HAP-1 (cell line): ENCODE measurements at regions not wholly inside any gene's neighbourhood (a gene's known extent, or its start where the extent isn't known, plus 50 kb on each side); places are given as distances from the start of the nearest gene placed in this dataset.
A peak's percentile ranks its signal among the peaks of the same experiment; 100 is the strongest.
"Not testable (repeated sequence)": the region's sequence is repeated elsewhere in the genome, so short reads cannot be mapped to it uniquely, and the experiment has no call there.

Source experiments
- DNase-seq, 2 experiments: peaks; one replicate each; pipeline ENCODE4 v3.0.0-alpha.2; 2016 to 2020; ENCODE audit warnings: low spot score in 2 of 2
- H3K27me3 ChIP-seq: fragments of 250-450 bp; sonication (Bioruptor Pico); 2 replicates; pipeline ENCODE4 v1.5.1; 2020; ENCODE audit warnings: low read depth, mild to moderate bottlenecking, moderate library complexity
- H3K36me3 ChIP-seq: fragments of 250-450 bp; sonication (Bioruptor Pico); replicated peaks from 2 replicates; pipeline ENCODE4 v1.5.1; 2020; ENCODE audit warnings: mild to moderate bottlenecking
- H3K4me1 ChIP-seq: fragments of 250-450 bp; sonication (Bioruptor Pico); 2 replicates; pipeline ENCODE4 v1.5.1; 2020; ENCODE audit warnings: mild to moderate bottlenecking
- H3K4me3 ChIP-seq: fragments of 250-450 bp; sonication (Bioruptor Pico); 2 replicates; pipeline ENCODE4 v1.5.1; 2020; ENCODE audit warnings: mild to moderate bottlenecking, moderate library complexity
- H3K9me3 ChIP-seq: fragments of 250-450 bp; sonication (Bioruptor Pico); 2 replicates; pipeline ENCODE4 v1.5.1; 2020; ENCODE audit warnings: mild to moderate bottlenecking, moderate library complexity
- in situ Hi-C: fragments of 300-500 bp; cut with MboI; formaldehyde crosslinking; loops from 3 replicates; pipeline ENCODE4 v1.14.3; 2020; ENCODE audit warnings: low sequenced_read_pairs, inconsistent platforms, mixed read lengths

DNA sequence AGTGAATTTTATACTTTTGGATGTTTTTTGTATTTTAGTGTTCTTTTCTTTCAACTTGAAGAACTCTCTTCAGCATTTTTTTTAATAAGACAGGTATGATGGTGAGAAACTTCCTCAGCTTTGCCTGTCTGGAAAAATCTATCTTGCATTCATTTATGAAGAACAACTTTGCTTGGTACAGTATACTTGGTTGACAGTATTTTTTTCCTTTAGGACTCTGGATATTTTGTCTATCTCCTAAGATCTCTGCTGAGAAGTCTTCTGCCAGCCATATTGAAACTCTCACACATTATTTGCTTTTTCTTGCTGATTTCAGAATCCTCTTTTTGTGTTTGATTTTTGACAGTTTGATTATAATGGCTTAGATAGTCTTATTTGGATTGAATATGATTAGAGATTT is 405.0 kb upstream of the GHITM start:
- Histone ChIP-seq H3K4me1 (no peaks in the 10 kb centered on the region), H3K36me3 (no peaks in the 10 kb centered on the region), H3K9me3 (no peaks in the 10 kb centered on the region), H3K4me3 (no peak overlapping the region), H3K27me3 (no peaks in the 10 kb centered on the region)
- in situ Hi-C loops, result no loop called here
- no peak for DNase-seq

DNA sequence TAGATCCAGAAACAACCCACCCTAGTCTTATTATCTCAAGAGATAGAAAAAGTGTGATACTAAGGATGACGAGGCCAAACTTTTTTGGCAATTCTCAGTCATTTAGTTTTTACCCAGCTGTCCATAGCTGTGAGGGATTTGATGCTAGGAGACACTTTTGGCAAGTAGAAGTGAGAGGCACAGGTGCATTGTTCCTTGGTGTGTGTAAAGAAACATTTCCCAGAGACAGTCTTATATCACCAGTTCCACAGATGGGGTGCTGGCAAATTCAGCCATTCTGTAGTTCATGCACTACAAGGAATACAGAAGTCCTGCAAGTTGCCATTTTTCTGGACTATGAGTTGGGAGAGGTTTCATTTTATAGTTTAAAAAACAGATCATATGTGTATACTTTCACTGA is 403.3 kb upstream of the GHITM start:
- in situ Hi-C loops, result no loop called here

DNA sequence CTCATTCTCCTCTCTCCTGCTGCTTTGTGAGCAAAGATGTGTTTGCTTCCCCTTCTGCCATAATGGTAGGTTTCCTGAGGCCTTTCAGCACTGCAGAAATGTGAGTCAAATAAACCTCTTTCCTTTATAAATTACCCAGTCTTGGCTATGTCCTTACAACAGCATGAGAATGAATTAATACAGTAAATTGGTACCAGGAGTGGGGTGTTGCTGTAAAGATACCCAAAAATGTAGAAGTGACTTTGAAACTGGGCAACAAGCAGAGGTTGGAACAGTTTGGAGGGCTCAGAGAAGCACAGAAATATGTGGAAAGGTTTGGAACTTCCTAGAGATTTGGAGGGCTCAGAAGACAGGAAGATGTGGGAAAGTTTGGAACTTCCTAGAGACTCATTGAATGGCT is 388.7 kb upstream of the GHITM start:
- no peak overlapping the region for H3K4me3 ChIP-seq
- no peaks in the 10 kb centered on the region for H3K27me3 ChIP-seq
- in situ Hi-C loops, result no loop called here
- no peaks in the 10 kb centered on the region for H3K4me1 ChIP-seq
- no peaks in the 10 kb centered on the region for H3K36me3 ChIP-seq
- DNase-seq, result no peak
- H3K9me3 ChIP-seq, result no peaks in the 10 kb centered on the region; the same call in 1 of the 2 replicates

More for the DNA sequence above, 403.3 kb upstream of the GHITM start:
- H3K4me3 ChIP-seq, result no peak overlapping the region
- DNase-seq, result no peak
- no peaks in the 10 kb centered on the region for H3K4me1 ChIP-seq
- H3K9me3 ChIP-seq, result no peaks in the 10 kb centered on the region
- no peaks in the 10 kb centered on the region for H3K36me3 ChIP-seq
- H3K27me3 ChIP-seq, result no peaks in the 10 kb centered on the region

DNA sequence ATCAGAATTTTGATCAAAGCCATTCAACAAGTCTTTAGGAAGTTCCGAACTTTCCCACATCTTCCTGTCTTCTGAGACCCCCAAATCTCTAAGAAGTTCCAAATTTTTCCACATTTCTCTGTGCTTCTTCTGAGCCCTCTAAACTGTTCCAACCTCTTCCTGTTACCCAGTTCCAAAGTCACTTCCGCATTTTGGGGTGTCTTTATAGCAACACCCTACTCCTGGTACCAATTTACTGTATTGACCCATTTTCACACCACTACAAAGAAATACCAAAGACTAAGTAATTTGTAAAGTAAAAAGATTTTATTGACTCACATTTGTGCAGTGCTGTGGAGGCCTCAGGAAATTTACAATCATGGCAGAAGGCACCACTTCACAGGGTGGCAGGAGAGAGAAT is 385.8 kb upstream of the GHITM start:
- Histone ChIP-seq H3K9me3 (peaks cover 2% of the 10 kb centered on the region; the same call in 1 of the 2 replicates), H3K27me3 (no peaks in the 10 kb centered on the region), H3K4me1 (no peaks in the 10 kb centered on the region), H3K4me3 (no peak overlapping the region), H3K36me3 (no peaks in the 10 kb centered on the region)
- in situ Hi-C loops, result no loop called here
- DNase-seq, result no peak

DNA sequence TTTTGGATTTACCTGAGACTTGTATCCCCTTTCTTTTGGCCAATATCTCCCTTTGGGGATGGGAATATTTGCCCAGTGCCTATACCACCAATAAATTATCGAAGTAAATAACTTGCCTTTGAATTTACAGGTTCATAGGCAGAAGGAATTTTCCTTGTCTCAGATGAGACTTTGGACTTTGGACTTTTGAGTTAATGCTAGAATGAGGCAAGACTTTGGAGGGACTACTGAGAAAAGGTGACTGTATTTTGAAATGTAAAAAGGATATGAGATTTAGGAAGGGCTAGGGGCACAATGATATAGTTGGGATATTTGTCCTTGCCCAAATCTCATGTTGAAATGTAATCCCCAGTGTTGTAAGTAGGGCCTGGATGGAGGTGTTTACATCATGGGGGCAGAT is 384.5 kb upstream of the GHITM start:
- no peak for DNase-seq
- H3K4me1 ChIP-seq, result peaks cover 3% of the 10 kb centered on the region
- no peaks in the 10 kb centered on the region for H3K36me3 ChIP-seq
- no peak overlapping the region for H3K4me3 ChIP-seq
- H3K27me3 ChIP-seq, result no peaks in the 10 kb centered on the region
- in situ Hi-C loops, result no loop called here
- peaks cover 2% of the 10 kb centered on the region; the same call in 1 of the 2 replicates for H3K9me3 ChIP-seq

DNA sequence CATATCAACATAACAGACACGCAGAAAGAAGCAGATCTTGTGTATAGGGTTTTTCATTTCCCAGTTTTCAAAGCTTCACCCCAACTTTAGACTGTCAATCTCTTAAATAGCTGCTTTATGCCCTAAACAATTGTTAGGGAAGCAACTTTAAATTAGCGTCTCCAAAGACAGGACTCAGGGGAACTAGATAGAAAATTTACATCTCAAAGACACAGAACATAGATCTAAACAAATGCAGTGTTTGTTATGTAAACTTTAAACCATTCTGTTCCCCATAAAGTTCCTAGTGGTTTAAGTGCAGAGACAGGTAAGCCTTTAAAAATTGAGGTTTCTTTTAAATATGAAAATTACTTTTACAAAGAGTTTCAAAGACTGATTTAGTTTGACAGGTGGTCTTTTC is 379.2 kb upstream of the GHITM start:
- peak in 1 of 2 experiments; percentile 73 for DNase-seq
- peaks cover 23% of the 10 kb centered on the region for H3K4me1 ChIP-seq
- in situ Hi-C loops, result no loop called here

DNA sequence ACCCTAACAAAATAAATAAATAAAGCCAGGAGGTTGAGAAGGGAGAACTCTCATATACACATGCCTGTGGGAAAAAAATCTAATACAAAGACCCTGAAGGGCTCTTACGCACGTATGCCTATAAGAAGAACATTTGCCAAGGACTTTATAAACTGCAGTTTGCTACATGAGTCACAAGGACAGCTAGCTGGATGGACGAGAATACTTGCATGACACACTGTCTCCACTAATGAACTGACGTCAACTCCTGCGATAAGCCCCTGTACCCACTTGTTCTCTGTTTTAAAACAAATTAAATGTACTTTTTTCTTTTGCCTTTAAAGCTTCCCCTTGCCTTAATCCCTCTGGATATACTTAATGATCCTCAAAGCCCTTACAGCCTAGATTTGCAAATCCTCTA is 374.6 kb upstream of the GHITM start:
- Histone ChIP-seq H3K9me3 (no peaks in the 10 kb centered on the region), H3K36me3 (no peaks in the 10 kb centered on the region), H3K4me1 (peaks cover 41% of the 10 kb centered on the region), H3K27me3 (no peaks in the 10 kb centered on the region), H3K4me3 (no peak overlapping the region)
- peak; percentile 46 to 82 for DNase-seq
- in situ Hi-C loops, result no loop called here

More for the DNA sequence above, 379.2 kb upstream of the GHITM start:
- Histone ChIP-seq H3K36me3 (no peaks in the 10 kb centered on the region), H3K27me3 (no peaks in the 10 kb centered on the region), H3K9me3 (0 out of 2 replicates have a peak, but pooled peaks cover 2% of the 10 kb centered on the region), H3K4me3 (no peak overlapping the region)

DNA sequence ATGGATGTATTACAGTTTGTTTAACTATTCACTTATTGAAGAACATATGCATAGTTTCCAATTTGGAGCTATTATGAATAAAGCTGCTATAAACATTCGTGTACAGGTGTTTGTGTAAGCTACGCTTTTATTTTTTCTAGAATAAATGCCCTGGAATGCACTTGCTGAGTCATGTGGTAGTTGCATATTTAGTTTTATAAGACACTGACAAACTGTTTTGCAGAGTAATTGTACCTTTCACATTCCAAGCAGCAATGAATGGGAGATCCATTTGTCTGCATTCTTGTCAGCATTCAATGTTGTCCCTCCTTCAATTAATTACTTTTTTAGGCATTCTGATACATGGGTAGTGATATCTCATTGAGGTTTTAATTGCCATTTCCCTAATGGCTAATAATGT is 373.6 kb upstream of the GHITM start:
- H3K9me3 ChIP-seq, result no peaks in the 10 kb centered on the region
- in situ Hi-C loops, result no loop called here
- DNase-seq, result peak in 1 of 2 experiments; percentile 70

DNA sequence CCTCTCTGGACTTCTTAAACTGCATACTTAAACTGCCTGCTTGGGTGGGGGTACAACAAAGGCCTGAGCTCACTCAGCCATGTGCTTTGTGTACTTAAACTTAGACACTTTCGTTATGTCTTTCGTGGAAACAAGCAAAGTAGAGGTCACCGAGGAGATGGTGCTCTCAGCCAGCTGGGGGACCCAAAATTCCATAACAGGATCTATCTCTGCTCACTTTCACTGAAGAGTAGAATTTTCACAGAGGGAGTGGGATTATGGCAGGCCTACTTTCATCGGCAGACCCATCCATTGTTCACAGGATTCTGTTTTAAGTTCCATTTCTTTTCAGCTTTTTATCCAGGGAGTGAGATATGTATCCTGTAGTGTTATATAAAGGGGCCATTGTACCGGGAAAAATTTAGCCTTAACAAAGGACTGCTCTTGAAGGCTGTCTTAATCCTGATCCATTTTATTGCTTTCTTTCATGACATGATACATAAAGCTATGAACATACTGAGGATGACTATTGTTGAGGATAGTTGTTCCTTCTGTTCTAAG is 370.0 kb upstream of the GHITM start:
- in situ Hi-C loops, result no loop called here
- peak; percentile 65 to 93 for DNase-seq
- Histone ChIP-seq H3K27me3 (no peaks in the 10 kb centered on the region), H3K36me3 (no peaks in the 10 kb centered on the region), H3K4me3 (no peak overlapping the region), H3K4me1 (peaks cover 29% of the 10 kb centered on the region), H3K9me3 (no peaks in the 10 kb centered on the region; the same call in 1 of the 2 replicates)

More for the DNA sequence above, 373.6 kb upstream of the GHITM start:
- Histone ChIP-seq H3K4me1 (peaks cover 35% of the 10 kb centered on the region), H3K4me3 (no peak overlapping the region), H3K27me3 (no peaks in the 10 kb centered on the region), H3K36me3 (no peaks in the 10 kb centered on the region)

DNA sequence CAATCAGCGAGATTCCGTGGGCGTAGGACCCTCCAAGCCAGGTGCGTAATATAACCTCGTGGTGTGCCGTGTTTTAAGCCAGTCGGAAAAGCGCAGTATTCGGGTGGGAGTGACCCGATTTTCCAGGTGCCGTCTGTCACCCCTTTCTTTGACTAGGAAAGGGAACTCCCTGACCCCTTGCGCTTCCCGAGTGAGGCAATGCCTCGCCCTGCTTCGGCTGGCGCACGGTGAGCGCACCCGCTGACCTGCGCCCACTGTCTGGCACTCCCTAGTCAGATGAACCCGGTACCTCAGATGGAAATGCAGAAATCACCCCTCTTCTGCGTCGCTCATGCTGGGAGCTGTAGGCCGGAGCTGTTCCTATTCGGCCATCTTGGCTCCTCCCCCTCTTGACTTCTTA is 352.6 kb upstream of the GHITM start:
- H3K4me1 ChIP-seq, H3K4me3 ChIP-seq, H3K36me3 ChIP-seq, in situ Hi-C loops, H3K9me3 ChIP-seq, DNase-seq, H3K27me3 ChIP-seq: not testable (repeated sequence)

DNA sequence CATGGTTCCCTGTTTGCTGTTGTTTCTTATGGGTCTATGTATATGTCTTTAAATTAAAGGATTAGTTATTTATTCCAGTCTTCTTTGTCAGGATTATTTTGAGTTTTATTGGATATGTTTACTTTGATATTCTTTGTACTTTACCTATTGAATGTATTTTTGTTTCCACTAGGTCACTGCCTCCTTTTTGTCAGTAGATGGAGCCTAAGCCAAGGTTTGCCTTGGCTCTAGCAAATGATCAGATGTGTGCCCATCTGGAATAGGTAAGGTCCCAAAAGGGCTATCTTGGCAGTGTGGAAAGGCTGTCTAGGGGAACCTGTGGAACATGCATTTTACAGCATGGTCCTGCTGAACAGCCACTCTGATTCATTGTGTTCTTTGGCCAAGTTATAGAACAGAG is 337.3 kb upstream of the GHITM start:
- no peaks in the 10 kb centered on the region for H3K4me1 ChIP-seq
- H3K36me3 ChIP-seq, result no peaks in the 10 kb centered on the region
- in situ Hi-C loops, result no loop called here
- no peak for DNase-seq
- H3K27me3 ChIP-seq, result no peaks in the 10 kb centered on the region
- H3K4me3 ChIP-seq, result no peak overlapping the region
- no peaks in the 10 kb centered on the region for H3K9me3 ChIP-seq

DNA sequence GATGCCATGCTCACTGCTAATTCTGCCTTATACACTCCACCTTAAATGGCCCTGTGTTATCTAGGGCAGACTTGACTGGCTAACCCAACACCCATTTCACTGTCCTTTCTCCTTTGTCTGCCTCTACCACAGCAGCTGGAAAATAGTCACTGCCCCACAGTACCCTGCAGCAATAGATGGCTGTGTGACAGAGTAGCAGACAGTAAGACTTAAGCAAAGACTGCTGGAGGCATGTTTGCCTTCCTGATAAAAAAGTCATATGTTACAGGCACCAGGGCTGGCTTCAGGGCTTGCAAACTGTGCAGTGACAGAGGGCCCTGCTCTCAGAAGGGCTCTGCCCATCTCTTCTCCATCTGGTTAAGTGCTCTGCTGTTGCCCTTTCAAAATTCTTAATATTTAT is 332.6 kb upstream of the GHITM start:
- Histone ChIP-seq H3K4me1 (no peaks in the 10 kb centered on the region), H3K27me3 (no peaks in the 10 kb centered on the region), H3K9me3 (no peaks in the 10 kb centered on the region), H3K4me3 (no peak overlapping the region), H3K36me3 (no peaks in the 10 kb centered on the region)
- in situ Hi-C loops, result no loop called here
- DNase-seq, result no peak

DNA sequence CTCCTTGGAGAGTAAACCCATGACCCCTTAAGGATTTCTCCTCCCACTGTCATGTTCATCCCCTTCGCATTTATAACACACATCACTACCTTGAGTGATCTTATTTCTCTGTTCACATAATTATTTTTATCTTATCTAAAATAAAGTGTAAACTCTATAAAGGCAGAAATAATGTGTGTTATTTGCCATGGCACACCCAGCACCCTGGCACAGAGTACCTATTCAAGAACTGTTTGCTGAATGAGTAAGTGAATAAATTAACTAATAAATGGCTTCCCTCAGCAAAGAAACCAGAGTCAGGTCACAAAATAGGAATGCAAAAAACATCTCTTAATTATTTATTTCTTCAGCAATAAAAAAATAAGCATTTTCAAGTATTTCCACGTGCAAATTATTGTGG is 330.3 kb upstream of the GHITM start:
- DNase-seq, result no peak
- Histone ChIP-seq H3K36me3 (no peaks in the 10 kb centered on the region), H3K4me3 (no peak overlapping the region), H3K9me3 (no peaks in the 10 kb centered on the region), H3K27me3 (no peaks in the 10 kb centered on the region), H3K4me1 (no peaks in the 10 kb centered on the region)
- in situ Hi-C loops, result no loop called here

DNA sequence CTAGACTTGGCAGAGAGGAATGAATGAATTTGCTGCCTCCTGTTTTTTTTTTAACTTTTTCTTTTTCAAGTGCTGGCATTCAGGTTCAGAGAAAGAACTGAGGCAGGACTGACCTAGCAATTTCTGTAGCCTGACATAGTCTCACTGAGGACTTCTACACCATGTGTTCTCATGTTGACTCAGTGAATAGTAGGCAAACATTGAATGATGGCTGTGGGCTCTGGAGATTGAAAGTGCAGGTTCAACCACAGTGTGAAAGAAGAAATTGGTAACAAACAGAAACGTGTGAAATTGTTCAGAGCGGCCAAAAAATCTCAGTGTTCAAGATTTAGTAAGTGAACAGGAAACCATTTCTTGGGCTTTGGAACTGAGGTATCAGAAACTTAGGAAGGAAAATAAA is 322.4 kb upstream of the GHITM start:
- in situ Hi-C loops, result no loop called here

DNA sequence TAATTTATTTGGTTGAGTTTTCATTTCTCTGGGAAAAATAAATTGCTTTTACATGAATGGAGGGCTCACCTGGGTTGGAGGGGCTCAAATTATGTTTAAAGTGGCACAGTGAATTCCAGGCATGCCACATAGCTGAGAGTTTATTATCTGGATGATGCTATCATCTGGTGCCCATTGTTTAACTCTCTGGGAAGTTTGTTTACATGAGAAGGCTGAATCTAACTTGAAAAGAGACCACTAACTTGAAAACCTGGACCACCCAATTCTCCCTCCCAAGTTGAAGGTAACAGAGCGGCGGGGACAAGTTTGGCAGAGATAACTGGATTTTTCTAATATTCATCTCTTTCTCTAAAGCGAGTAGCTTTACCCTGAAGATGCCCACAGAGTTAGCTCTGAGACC is 321.5 kb upstream of the GHITM start:
- DNase-seq, result no peak
- H3K27me3 ChIP-seq, result no peaks in the 10 kb centered on the region
- no peaks in the 10 kb centered on the region for H3K9me3 ChIP-seq
- no peaks in the 10 kb centered on the region for H3K4me1 ChIP-seq
- H3K4me3 ChIP-seq, result no peak overlapping the region
- in situ Hi-C loops, result no loop called here
- H3K36me3 ChIP-seq, result no peaks in the 10 kb centered on the region

More for the DNA sequence above, 322.4 kb upstream of the GHITM start:
- no peaks in the 10 kb centered on the region for H3K9me3 ChIP-seq
- no peaks in the 10 kb centered on the region for H3K27me3 ChIP-seq
- no peaks in the 10 kb centered on the region for H3K36me3 ChIP-seq
- H3K4me3 ChIP-seq, result no peak overlapping the region
- no peak for DNase-seq
- no peaks in the 10 kb centered on the region for H3K4me1 ChIP-seq
